ENCODE measurements at regions not wholly inside any gene's neighbourhood (a gene's known extent, or its start where the extent isn't known, plus 50 kb on each side); places are given as distances from the start of the nearest gene placed in this dataset.

GRCh38 chr14:30251557-30252100, 307.3 kb upstream of the G2E3 start:
- H3K36me3 ChIP-seq, result no peaks in the 10 kb centered on the region
- no peaks in the 10 kb centered on the region for H3K9me3 ChIP-seq
- TF ChIP-seq POLR2A (IDR thresholded peaks at IDR 0.05) (no peak), CTCF (IDR thresholded peaks at IDR 0.05) (no peak)
- WGBS, 2 donors, result 67 to 69% methylated on average over 6 of the region's 6 CpGs
- intact Hi-C loops (cut with DNase I), result no loop called here
- no peak overlapping the region for H3K27ac ChIP-seq
- peaks cover 0 to 10% (median 0%) of the 10 kb centered on the region in 3 donors for H3K4me1 ChIP-seq
- H3K4me3 ChIP-seq, result no peak overlapping the region
- H3K27me3 ChIP-seq, result no peaks in the 10 kb centered on the region
- no peak for DNase-seq

- Histone ChIP-seq H3K36me3 (no peaks in the 10 kb centered on the region), H3K9me3 (no peaks in the 10 kb centered on the region), H3K4me3 (no peak overlapping the region), H3K27me3 (no peaks in the 10 kb centered on the region), H3K27ac (no peak overlapping the region), H3K4me1 (peaks cover 0 to 10% (median 0%) of the 10 kb centered on the region in 3 donors)
- no peak for TF ChIP-seq POLR2A (IDR thresholded peaks at IDR 0.05)
- no peak for TF ChIP-seq CTCF (IDR thresholded peaks at IDR 0.05)
- intact Hi-C loops (cut with DNase I), result no loop called here
- DNase-seq, result no peak
- 27 to 41% methylated on average over 2 of the region's 2 CpGs for WGBS, 2 donors
Observed at GRCh38 chr14:30252151-30252550, 306.8 kb upstream of the G2E3 start.

- Histone ChIP-seq H3K4me1 (peaks cover 0 to 10% (median 0%) of the 10 kb centered on the region in 3 donors), H3K27ac (no peak overlapping the region), H3K27me3 (no peaks in the 10 kb centered on the region), H3K36me3 (no peaks in the 10 kb centered on the region), H3K9me3 (no peaks in the 10 kb centered on the region), H3K4me3 (no peak overlapping the region)
- intact Hi-C loops (cut with DNase I), result no loop called here
- TF ChIP-seq POLR2A (IDR thresholded peaks at IDR 0.05) (no peak), CTCF (IDR thresholded peaks at IDR 0.05) (no peak)
- WGBS, 2 donors, result 48 to 49% methylated on average over 6 of the region's 6 CpGs
- no peak for DNase-seq
Observed at GRCh38 chr14:30252783-30253674, 305.9 kb upstream of the G2E3 start.

GRCh38 chr14:30256627-30257026, 302.3 kb upstream of the G2E3 start:
- H3K9me3 ChIP-seq, result no peaks in the 10 kb centered on the region
- H3K36me3 ChIP-seq, result no peaks in the 10 kb centered on the region
- DNase-seq, result no peak
- WGBS, 2 donors, result 76 to 88% methylated on average over 2 of the region's 2 CpGs
- no peaks in the 10 kb centered on the region for H3K27me3 ChIP-seq
- no peak overlapping the region for H3K27ac ChIP-seq
- no peak overlapping the region for H3K4me3 ChIP-seq
- intact Hi-C loops (cut with DNase I), result no loop called here
- peaks cover 0 to 10% (median 0%) of the 10 kb centered on the region in 3 donors for H3K4me1 ChIP-seq
- no peak for TF ChIP-seq POLR2A (IDR thresholded peaks at IDR 0.05)
- no peak for TF ChIP-seq CTCF (IDR thresholded peaks at IDR 0.05)

GRCh38 chr14:30257946-30258661, 300.9 kb upstream of the G2E3 start:
- intact Hi-C loops (cut with DNase I), result no loop called here
- no peak for TF ChIP-seq CTCF (IDR thresholded peaks at IDR 0.05)
- no peak for TF ChIP-seq POLR2A (IDR thresholded peaks at IDR 0.05)
- H3K4me3 ChIP-seq, result no peak overlapping the region
- no peak for DNase-seq
- WGBS, 2 donors, result 73 to 77% methylated on average over 1 of the region's 1 CpG
- H3K27me3 ChIP-seq, result no peaks in the 10 kb centered on the region
- H3K27ac ChIP-seq, result no peak overlapping the region
- H3K9me3 ChIP-seq, result no peaks in the 10 kb centered on the region
- H3K36me3 ChIP-seq, result no peaks in the 10 kb centered on the region
- H3K4me1 ChIP-seq, result peaks cover 0 to 5% (median 0%) of the 10 kb centered on the region in 3 donors

Measured in esophagus squamous epithelium (tissue), 5 donors.